ENCODE measurements at regions not wholly inside any gene's neighbourhood (a gene's known extent, or its start where the extent isn't known, plus 50 kb on each side); places are given as distances from the start of the nearest gene placed in this dataset.
A peak's percentile ranks its signal among the peaks of the same experiment; 100 is the strongest.

- H3K27ac ChIP-seq (ENCODE audit: control insufficient read depth, insufficient read depth, low read length) = no peak overlapping the region
- H2AFZ ChIP-seq (ENCODE audit: control insufficient read depth, low read length) = no peak overlapping the region
- H3K9ac ChIP-seq (ENCODE audit: control insufficient read depth, extremely low read depth, insufficient read depth, low read length) = no peak overlapping the region
- no peak overlapping the region for H3K4me3 ChIP-seq (ENCODE audit: control insufficient read depth in 2 of 3, extremely low read depth in 1 of 3, insufficient read depth in 2 of 3, low read depth in 1 of 3, low read length in 3 of 3)
- no peak overlapping the region for H3K4me2 ChIP-seq (ENCODE audit: control insufficient read depth, extremely low read depth, insufficient read depth, low read depth, low read length)
- TF ChIP-seq CTCF (optimal IDR thresholded peaks at IDR 0.05 in 1 of 3, IDR thresholded peaks at IDR 0.05 in 1 of 3, conservative IDR thresholded peaks at IDR 0.05 in 1 of 3; ENCODE audit: extremely low read depth in 1 of 3, insufficient read depth in 2 of 3, low read length in 3 of 3) (no peak), EZH2 (IDR thresholded peaks at IDR 0.05; ENCODE audit: low read length) (no peak)
- H3K27me3 ChIP-seq (ENCODE audit: control insufficient read depth, extremely low read depth, insufficient read depth, low read length) = no peaks in the 10 kb centered on the region
- no peaks in the 10 kb centered on the region for H3K9me3 ChIP-seq (ENCODE audit: control insufficient read depth, low read depth, low read length)
- dilution Hi-C loops (cut with MboI; ENCODE audit: extremely low pct_ligation_motif_present, low sequenced_read_pairs) = no loop called here
- H3K4me1 ChIP-seq (ENCODE audit: control insufficient read depth, extremely low read depth, insufficient read depth, low read length) = peaks cover 9% of the 10 kb centered on the region
- DNase-seq (ENCODE audit: low read depth, low spot score) (no peak), FAIRE-seq (no peak)
- no peaks in the 10 kb centered on the region for H3K9me1 ChIP-seq (ENCODE audit: control insufficient read depth, extremely low read depth, insufficient read depth, low read length)
- no peaks in the 10 kb centered on the region for H3K79me2 ChIP-seq (ENCODE audit: control insufficient read depth, insufficient read depth, low read length)
- H4K20me1 ChIP-seq (ENCODE audit: control insufficient read depth, extremely low read depth, insufficient read depth, low read length) = no peaks in the 10 kb centered on the region
- H3K36me3 ChIP-seq (ENCODE audit: control insufficient read depth in 2 of 2, extremely low read depth in 1 of 2, insufficient read depth in 2 of 2, low read length in 2 of 2) = no peaks in the 10 kb centered on the region
Observed at GRCh38 chr10:10870523-10871241, 147.0 kb upstream of the CELF2 start.

- no peaks in the 10 kb centered on the region for H3K9me3 ChIP-seq (ENCODE audit: control insufficient read depth, low read depth, low read length)
- peaks cover 6% of the 10 kb centered on the region for H3K4me1 ChIP-seq (ENCODE audit: control insufficient read depth, extremely low read depth, insufficient read depth, low read length)
- H3K4me2 ChIP-seq (ENCODE audit: control insufficient read depth, extremely low read depth, insufficient read depth, low read depth, low read length) = no peak overlapping the region
- dilution Hi-C loops (cut with MboI; ENCODE audit: extremely low pct_ligation_motif_present, low sequenced_read_pairs) = no loop called here
- H3K9me1 ChIP-seq (ENCODE audit: control insufficient read depth, extremely low read depth, insufficient read depth, low read length) = no peaks in the 10 kb centered on the region
- no peak overlapping the region for H3K27ac ChIP-seq (ENCODE audit: control insufficient read depth, insufficient read depth, low read length)
- no peaks in the 10 kb centered on the region for H4K20me1 ChIP-seq (ENCODE audit: control insufficient read depth, extremely low read depth, insufficient read depth, low read length)
- DNase-seq (ENCODE audit: low read depth, low spot score) = no peak
- no peak overlapping the region for H3K4me3 ChIP-seq (ENCODE audit: control insufficient read depth in 2 of 3, extremely low read depth in 1 of 3, insufficient read depth in 2 of 3, low read depth in 1 of 3, low read length in 3 of 3)
- TF ChIP-seq EZH2 (IDR thresholded peaks at IDR 0.05; ENCODE audit: low read length) = no peak
- no peak for TF ChIP-seq CTCF (optimal IDR thresholded peaks at IDR 0.05 in 1 of 3, IDR thresholded peaks at IDR 0.05 in 1 of 3, conservative IDR thresholded peaks at IDR 0.05 in 1 of 3; ENCODE audit: extremely low read depth in 1 of 3, insufficient read depth in 2 of 3, low read length in 3 of 3)
- H3K27me3 ChIP-seq (ENCODE audit: control insufficient read depth, extremely low read depth, insufficient read depth, low read length) = no peaks in the 10 kb centered on the region
- peak overlapping the region; percentile 19 for H2AFZ ChIP-seq (ENCODE audit: control insufficient read depth, low read length)
- no peaks in the 10 kb centered on the region for H3K36me3 ChIP-seq (ENCODE audit: control insufficient read depth in 2 of 2, extremely low read depth in 1 of 2, insufficient read depth in 2 of 2, low read length in 2 of 2)
- no peak for FAIRE-seq
- H3K79me2 ChIP-seq (ENCODE audit: control insufficient read depth, insufficient read depth, low read length) = no peaks in the 10 kb centered on the region
- no peak overlapping the region for H3K9ac ChIP-seq (ENCODE audit: control insufficient read depth, extremely low read depth, insufficient read depth, low read length)
Observed at GRCh38 chr10:10871352-10871751, 146.3 kb upstream of the CELF2 start.
